BE2C (cell line): ENCODE measurements at regions not wholly inside any gene's neighbourhood (a gene's known extent, or its start where the extent isn't known, plus 50 kb on each side); places are given as distances from the start of the nearest gene placed in this dataset.

Experiments used
- DNase-seq: peaks from one replicate; pipeline ENCODE4 v3.0.0-alpha.2; 2020
- H3K27me3 ChIP-seq: fragments of 250-450 bp; sonication (Bioruptor Pico); 2 replicates; pipeline ENCODE4 v1.5.1; 2020; ENCODE audit warnings: mild to moderate bottlenecking
- H3K36me3 ChIP-seq: fragments of 250-450 bp; sonication (Bioruptor Pico); 2 replicates; pipeline ENCODE4 v1.5.1; 2020; ENCODE audit warnings: mild to moderate bottlenecking
- H3K4me1 ChIP-seq: fragments of 250-450 bp; sonication (Bioruptor Pico); 2 replicates; pipeline ENCODE4 v1.5.1; 2020
- H3K4me3 ChIP-seq: 2 replicates; pipeline ENCODE4 v1.5.1; 2011; ENCODE audit warnings: low read depth, low read length
- H3K9me3 ChIP-seq: fragments of 250-450 bp; sonication (Bioruptor Pico); 2 replicates; pipeline ENCODE4 v1.5.1; 2020
- TF ChIP-seq, protein P1 (sequence below): IDR thresholded peaks from 2 replicates; pipeline ENCODE4 v1.5.1; 2012; ENCODE audit warnings: mild to moderate bottlenecking, low read depth, low read length

DNA sequence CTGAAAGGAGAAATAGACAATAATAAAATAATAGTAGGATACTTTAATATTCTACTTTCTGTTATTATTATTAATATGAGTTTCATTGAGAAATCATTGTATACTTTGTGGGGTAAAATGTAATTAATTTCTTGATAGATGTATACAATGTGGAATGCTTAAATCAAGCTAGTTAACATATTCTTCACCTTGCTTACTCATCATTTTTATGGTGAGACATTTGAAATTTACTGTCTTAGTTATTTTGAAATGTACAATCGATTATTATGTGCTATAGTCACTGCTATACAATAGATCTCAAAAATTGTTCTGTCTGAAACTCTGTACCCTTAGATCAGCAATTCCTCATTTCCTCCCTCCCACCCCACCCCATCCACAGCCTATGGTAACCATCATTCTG is 720.3 kb downstream of the RNF144B start:
- no peaks in the 10 kb centered on the region for H3K27me3 ChIP-seq
- TF ChIP-seq, protein P1, sequence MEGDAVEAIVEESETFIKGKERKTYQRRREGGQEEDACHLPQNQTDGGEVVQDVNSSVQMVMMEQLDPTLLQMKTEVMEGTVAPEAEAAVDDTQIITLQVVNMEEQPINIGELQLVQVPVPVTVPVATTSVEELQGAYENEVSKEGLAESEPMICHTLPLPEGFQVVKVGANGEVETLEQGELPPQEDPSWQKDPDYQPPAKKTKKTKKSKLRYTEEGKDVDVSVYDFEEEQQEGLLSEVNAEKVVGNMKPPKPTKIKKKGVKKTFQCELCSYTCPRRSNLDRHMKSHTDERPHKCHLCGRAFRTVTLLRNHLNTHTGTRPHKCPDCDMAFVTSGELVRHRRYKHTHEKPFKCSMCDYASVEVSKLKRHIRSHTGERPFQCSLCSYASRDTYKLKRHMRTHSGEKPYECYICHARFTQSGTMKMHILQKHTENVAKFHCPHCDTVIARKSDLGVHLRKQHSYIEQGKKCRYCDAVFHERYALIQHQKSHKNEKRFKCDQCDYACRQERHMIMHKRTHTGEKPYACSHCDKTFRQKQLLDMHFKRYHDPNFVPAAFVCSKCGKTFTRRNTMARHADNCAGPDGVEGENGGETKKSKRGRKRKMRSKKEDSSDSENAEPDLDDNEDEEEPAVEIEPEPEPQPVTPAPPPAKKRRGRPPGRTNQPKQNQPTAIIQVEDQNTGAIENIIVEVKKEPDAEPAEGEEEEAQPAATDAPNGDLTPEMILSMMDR = no peak
- no peaks in the 10 kb centered on the region for H3K9me3 ChIP-seq
- H3K36me3 ChIP-seq = no peaks in the 10 kb centered on the region
- H3K4me1 ChIP-seq = no peaks in the 10 kb centered on the region
- DNase-seq = no peak
- H3K4me3 ChIP-seq = no peak overlapping the region

DNA sequence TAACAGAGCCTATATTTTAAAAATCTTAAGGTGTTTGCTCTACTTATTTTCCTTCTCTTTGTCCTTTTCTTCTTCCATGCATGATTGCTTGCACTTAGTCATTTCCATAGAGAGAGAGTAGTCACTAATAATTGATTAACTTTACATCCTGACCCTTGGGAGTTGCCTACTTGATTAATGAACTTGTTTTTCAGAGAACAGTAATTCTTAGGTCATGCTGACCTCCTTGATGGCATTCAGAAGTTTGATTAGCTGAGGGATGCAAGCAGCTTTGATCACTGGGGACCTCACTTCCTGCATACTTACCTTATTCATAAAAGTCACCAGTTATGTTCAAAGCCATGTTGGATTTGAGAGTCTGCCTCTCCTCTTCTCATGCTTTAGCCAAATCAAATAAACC is 715.6 kb upstream of the ID4 start:
- DNase-seq = no peak
- Histone ChIP-seq H3K9me3 (no peaks in the 10 kb centered on the region), H3K4me3 (no peak overlapping the region), H3K4me1 (no peaks in the 10 kb centered on the region), H3K27me3 (no peaks in the 10 kb centered on the region), H3K36me3 (no peaks in the 10 kb centered on the region)
- TF ChIP-seq, protein P1 = no peak

DNA sequence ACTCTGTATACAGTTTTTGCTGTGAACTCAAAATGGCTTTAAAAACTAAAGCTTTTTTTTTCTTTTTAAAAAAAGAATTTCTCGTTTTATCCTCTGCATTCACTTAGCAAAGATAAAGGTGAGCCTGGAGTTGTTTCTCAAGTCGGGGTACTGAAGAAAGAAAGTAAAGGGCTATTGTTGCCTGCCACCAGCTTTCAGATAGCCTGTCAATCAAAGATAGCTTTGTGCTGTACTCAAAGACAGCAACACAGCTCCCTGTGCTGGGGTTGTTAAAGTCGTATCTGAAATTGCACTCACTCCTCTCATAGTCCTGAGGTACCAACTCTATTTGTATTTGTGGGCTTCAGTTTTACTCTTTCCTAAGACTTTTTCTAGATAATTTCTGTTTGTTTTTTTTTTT is 710.1 kb upstream of the ID4 start:
- Histone ChIP-seq H3K36me3 (no peaks in the 10 kb centered on the region), H3K4me3 (no peak overlapping the region), H3K27me3 (no peaks in the 10 kb centered on the region), H3K4me1 (no peaks in the 10 kb centered on the region), H3K9me3 (no peaks in the 10 kb centered on the region)
- TF ChIP-seq, protein P1 = no peak
- DNase-seq = no peak

DNA sequence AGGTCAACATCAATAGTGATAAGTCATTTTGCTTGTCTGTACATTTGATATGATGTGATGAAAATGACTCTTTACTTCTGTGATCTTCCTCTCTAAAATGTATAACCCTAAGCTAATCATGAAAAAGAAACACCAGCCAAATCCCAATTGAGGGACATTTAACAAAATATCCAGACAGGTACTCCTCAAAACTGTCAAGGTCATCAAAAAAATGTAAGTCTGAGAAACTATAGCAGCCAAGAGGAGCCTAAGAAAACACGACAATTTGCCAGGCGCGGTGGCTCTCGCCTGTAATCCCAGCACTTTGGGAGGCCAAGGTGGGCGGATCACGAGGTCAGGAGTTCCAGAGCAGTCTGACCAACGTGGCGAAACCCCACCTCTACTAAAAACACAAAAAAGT is 708.5 kb upstream of the ID4 start:
- no peaks in the 10 kb centered on the region for H3K27me3 ChIP-seq
- TF ChIP-seq, protein P1 = no peak

DNA sequence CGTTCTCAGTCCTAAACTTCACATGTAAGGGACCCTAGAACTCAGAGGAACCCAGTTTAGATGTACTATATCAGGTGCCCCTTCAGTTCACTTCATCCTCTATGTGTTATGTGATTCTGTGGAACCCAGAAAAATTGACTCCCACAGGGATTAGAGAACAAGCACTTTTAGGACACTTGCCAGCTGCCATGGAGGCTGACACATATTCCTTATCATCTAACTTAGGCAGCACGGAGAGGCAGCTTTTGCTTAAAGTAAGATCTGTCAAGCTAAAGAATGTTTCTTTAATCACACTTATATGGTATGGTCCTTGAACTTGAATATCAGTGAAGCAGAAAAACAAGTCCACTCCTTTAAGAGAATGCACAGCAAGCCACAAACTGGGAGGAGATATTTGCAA is 701.5 kb upstream of the ID4 start:
- Histone ChIP-seq H3K4me3 (no peak overlapping the region), H3K27me3 (no peaks in the 10 kb centered on the region), H3K36me3 (no peaks in the 10 kb centered on the region), H3K4me1 (no peaks in the 10 kb centered on the region), H3K9me3 (no peaks in the 10 kb centered on the region)
- DNase-seq = no peak
- TF ChIP-seq, protein P1 = no peak

More for the DNA sequence above, 708.5 kb upstream of the ID4 start:
- H3K36me3 ChIP-seq = no peaks in the 10 kb centered on the region
- H3K4me1 ChIP-seq = no peaks in the 10 kb centered on the region
- no peaks in the 10 kb centered on the region for H3K9me3 ChIP-seq
- no peak for DNase-seq
- no peak overlapping the region for H3K4me3 ChIP-seq

DNA sequence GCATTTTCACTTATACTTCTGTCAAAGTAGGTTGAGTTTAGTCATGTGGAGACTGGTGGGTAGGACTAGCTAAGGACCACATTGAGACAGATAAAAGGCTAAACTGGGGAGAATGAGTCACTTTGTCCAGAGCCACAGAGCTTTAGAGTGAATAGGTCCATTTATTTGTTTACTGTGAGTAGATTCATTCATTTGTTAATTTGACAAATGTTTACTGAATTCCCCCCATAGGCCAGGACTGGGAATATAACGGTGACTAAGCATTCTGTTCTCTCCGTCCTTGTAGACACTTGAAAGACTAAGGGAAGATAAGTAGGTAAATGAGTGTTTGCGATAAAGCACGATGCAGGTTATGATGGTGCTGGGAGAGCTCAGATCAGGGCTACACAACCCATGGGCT is 699.7 kb upstream of the ID4 start:
- H3K4me1 ChIP-seq = no peaks in the 10 kb centered on the region
- DNase-seq = no peak
- H3K4me3 ChIP-seq = no peak overlapping the region
- H3K36me3 ChIP-seq = no peaks in the 10 kb centered on the region
- no peaks in the 10 kb centered on the region for H3K27me3 ChIP-seq
- H3K9me3 ChIP-seq = no peaks in the 10 kb centered on the region; the same call in 1 of the 2 replicates
- TF ChIP-seq, protein P1 = no peak
